ENCODE measurements at regions not wholly inside any gene's neighbourhood (a gene's known extent, or its start where the extent isn't known, plus 50 kb on each side); places are given as distances from the start of the nearest gene placed in this dataset.
A peak's percentile ranks its signal among the peaks of the same experiment; 100 is the strongest.

DNA sequence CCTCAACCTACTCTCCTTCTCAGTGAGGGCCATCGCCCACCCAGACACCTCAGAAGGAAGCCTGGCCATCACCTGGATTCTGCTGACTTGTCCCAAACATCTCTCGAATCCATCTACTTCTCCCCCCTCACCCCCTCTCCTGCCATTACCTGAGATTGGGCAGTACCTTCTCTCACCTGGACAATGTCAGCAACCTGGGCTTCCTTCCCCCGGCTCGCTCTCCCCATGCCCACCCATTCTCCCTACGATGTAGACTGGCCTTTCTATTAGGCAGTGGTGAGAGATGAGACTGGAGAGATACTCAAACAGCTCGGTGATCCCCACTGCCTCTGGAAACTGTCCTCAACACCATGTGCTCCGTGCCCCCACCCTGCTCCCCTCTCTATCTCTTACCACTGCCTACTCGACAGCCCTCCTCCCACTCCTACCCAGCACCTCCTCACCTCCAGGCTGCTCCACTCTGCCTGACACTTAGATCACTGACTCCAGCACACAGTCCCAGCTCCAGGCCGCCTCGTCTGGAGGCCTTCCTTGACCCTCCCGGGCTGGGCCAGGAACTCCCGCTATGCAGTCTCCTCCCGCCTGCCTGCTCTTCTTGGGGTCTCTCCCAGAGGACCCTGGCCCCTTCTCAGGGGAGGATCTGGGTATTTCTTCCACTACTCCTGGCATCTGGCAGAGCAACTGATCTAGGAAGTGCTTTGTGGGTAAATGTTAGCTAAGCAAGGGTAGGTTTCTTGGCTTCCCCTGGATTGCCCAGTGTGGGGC is 235.8 kb upstream of the NLRP1 start:
- no peaks in the 10 kb centered on the region for H3K9me3 ChIP-seq (ENCODE audit: control insufficient read depth, insufficient read depth, low read length)
- H3K27me3 ChIP-seq (ENCODE audit: control insufficient read depth, insufficient read depth, low read length), result no peaks in the 10 kb centered on the region
- no peak overlapping the region for H3K4me3 ChIP-seq (ENCODE audit: low read depth, low read length)
- no peak overlapping the region for H3K27ac ChIP-seq (ENCODE audit: low read depth, low read length)
- DNase-seq (ENCODE audit: low read depth in 4 of 6, low spot score in 6 of 6), result no peak
- 86% methylated on average over 10 of the region's 13 CpGs for WGBS (ENCODE audit: insufficient coverage)
- H3K4me1 ChIP-seq (ENCODE audit: control insufficient read depth, insufficient read depth, low read length), result peaks cover 11% of the 10 kb centered on the region
- no peaks in the 10 kb centered on the region for H3K36me3 ChIP-seq (ENCODE audit: control insufficient read depth, insufficient read depth, low read length)

GRCh38 chr17:5820721-5821456 is 236.6 kb upstream of the NLRP1 start:
- no peaks in the 10 kb centered on the region for H3K36me3 ChIP-seq (ENCODE audit: control insufficient read depth, insufficient read depth, low read length)
- H3K4me1 ChIP-seq (ENCODE audit: control insufficient read depth, insufficient read depth, low read length), result peaks cover 11% of the 10 kb centered on the region
- no peak overlapping the region for H3K27ac ChIP-seq (ENCODE audit: low read depth, low read length)
- DNase-seq (ENCODE audit: low read depth in 4 of 6, low spot score in 6 of 6), result peak in 1 of 6 donors; percentile 78
- no peak overlapping the region for H3K4me3 ChIP-seq (ENCODE audit: low read depth, low read length)
- H3K9me3 ChIP-seq (ENCODE audit: control insufficient read depth, insufficient read depth, low read length), result no peaks in the 10 kb centered on the region
- 87% methylated on average over 3 of the region's 10 CpGs for WGBS (ENCODE audit: insufficient coverage)
- H3K27me3 ChIP-seq (ENCODE audit: control insufficient read depth, insufficient read depth, low read length), result no peaks in the 10 kb centered on the region

- no peak overlapping the region for H3K27ac ChIP-seq (ENCODE audit: low read depth, low read length)
- DNase-seq (ENCODE audit: low read depth in 4 of 6, low spot score in 6 of 6), result no peak
- no peaks in the 10 kb centered on the region for H3K36me3 ChIP-seq (ENCODE audit: control insufficient read depth, insufficient read depth, low read length)
- H3K27me3 ChIP-seq (ENCODE audit: control insufficient read depth, insufficient read depth, low read length), result no peaks in the 10 kb centered on the region
- no peaks in the 10 kb centered on the region for H3K9me3 ChIP-seq (ENCODE audit: control insufficient read depth, insufficient read depth, low read length)
- no peak overlapping the region for H3K4me3 ChIP-seq (ENCODE audit: low read depth, low read length)
- WGBS (ENCODE audit: insufficient coverage), result 100% methylated on average over 1 of the region's 4 CpGs
- H3K4me1 ChIP-seq (ENCODE audit: control insufficient read depth, insufficient read depth, low read length), result peaks cover 7% of the 10 kb centered on the region
These were observed 237.5 kb upstream of the NLRP1 start for GRCh38 chr17:5821803-5822202.

- peaks cover 7% of the 10 kb centered on the region for H3K4me1 ChIP-seq (ENCODE audit: control insufficient read depth, insufficient read depth, low read length)
- H3K9me3 ChIP-seq (ENCODE audit: control insufficient read depth, insufficient read depth, low read length), result no peaks in the 10 kb centered on the region
- H3K27me3 ChIP-seq (ENCODE audit: control insufficient read depth, insufficient read depth, low read length), result no peaks in the 10 kb centered on the region
- whole genome bisulfite sequencing (ENCODE audit: insufficient coverage), result 88% methylated on average over 14 of the region's 16 CpGs
- H3K27ac ChIP-seq (ENCODE audit: low read depth, low read length), result no peak overlapping the region
- H3K4me3 ChIP-seq (ENCODE audit: low read depth, low read length), result no peak overlapping the region
- DNase-seq (ENCODE audit: low read depth in 4 of 6, low spot score in 6 of 6), result no peak
- no peaks in the 10 kb centered on the region for H3K36me3 ChIP-seq (ENCODE audit: control insufficient read depth, insufficient read depth, low read length)
These were observed 238.2 kb upstream of the NLRP1 start for GRCh38 chr17:5822281-5823060.

DNA sequence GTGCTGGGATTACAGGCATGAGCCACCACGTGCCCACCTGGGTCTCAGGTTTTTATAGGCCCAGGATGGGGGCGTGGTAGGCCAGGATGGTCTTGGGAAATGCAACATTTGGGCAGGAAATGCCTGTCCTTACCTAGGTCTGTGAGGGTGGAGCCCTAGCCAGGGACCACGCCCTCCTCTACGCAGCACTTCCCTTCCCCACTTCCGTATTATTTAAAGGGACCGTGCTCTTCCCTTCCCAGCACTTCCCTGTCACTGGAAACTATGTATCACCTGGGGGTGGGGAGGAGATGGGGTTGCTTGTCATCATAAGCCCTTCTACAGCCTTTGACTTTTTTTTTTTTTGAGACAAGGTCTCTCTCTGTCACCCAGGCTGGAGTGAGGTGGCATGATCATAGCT is 238.9 kb upstream of the NLRP1 start:
- H3K4me1 ChIP-seq (ENCODE audit: control insufficient read depth, insufficient read depth, low read length), result peaks cover 7% of the 10 kb centered on the region
- no peak for DNase-seq (ENCODE audit: low read depth in 4 of 6, low spot score in 6 of 6)
- WGBS (ENCODE audit: insufficient coverage), result no CpG with 5 or more reads among the region's 6 CpGs
- no peaks in the 10 kb centered on the region for H3K27me3 ChIP-seq (ENCODE audit: control insufficient read depth, insufficient read depth, low read length)
- H3K36me3 ChIP-seq (ENCODE audit: control insufficient read depth, insufficient read depth, low read length), result no peaks in the 10 kb centered on the region
- no peak overlapping the region for H3K4me3 ChIP-seq (ENCODE audit: low read depth, low read length)
- H3K9me3 ChIP-seq (ENCODE audit: control insufficient read depth, insufficient read depth, low read length), result peaks cover 2% of the 10 kb centered on the region
- H3K27ac ChIP-seq (ENCODE audit: low read depth, low read length), result no peak overlapping the region

DNA sequence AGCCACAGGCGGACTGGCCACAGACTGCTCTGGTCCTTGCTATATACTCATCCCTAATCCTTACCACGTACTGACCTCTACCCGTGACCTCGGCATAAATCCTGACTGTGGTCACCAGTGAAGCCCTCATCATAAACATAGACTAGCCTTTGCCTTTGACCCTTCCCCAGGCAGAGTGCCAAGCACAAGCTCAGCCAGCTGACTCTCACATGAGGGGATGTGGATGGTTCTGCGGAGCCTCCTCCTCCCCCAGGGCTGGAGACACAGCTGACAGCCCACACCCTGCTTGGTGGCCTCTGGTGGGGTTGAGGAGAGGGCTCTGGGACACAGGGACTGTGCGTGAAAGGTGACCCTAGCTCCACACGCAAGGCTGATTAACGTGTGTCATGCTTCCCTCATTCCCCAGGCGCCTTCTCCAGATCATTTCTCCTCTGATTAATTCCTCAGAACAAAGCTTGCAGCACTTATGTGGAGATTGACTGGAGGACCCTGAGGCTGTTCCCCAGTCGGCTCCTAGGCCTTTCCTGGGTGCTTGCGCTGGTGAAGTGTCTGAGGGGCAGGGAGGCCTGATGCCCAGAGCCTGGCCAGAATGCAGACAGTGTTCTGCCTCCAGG is 241.5 kb upstream of the NLRP1 start:
- H3K27ac ChIP-seq (ENCODE audit: low read depth, low read length), result no peak overlapping the region
- no peaks in the 10 kb centered on the region for H3K27me3 ChIP-seq (ENCODE audit: control insufficient read depth, insufficient read depth, low read length)
- H3K9me3 ChIP-seq (ENCODE audit: control insufficient read depth, insufficient read depth, low read length), result peaks cover 3% of the 10 kb centered on the region
- WGBS (ENCODE audit: insufficient coverage), result 77% methylated on average over 7 of the region's 11 CpGs
- H3K36me3 ChIP-seq (ENCODE audit: control insufficient read depth, insufficient read depth, low read length), result no peaks in the 10 kb centered on the region
- H3K4me1 ChIP-seq (ENCODE audit: control insufficient read depth, insufficient read depth, low read length), result peaks cover 3% of the 10 kb centered on the region
- H3K4me3 ChIP-seq (ENCODE audit: low read depth, low read length), result no peak overlapping the region
- peak in 2 of 6 donors; percentile 18 to 43 for DNase-seq (ENCODE audit: low read depth in 4 of 6, low spot score in 6 of 6)

- Histone ChIP-seq H3K36me3 (ENCODE audit: control insufficient read depth, insufficient read depth, low read length) (no peaks in the 10 kb centered on the region), H3K4me3 (ENCODE audit: low read depth, low read length) (no peak overlapping the region), H3K4me1 (ENCODE audit: control insufficient read depth, insufficient read depth, low read length) (peaks cover 3% of the 10 kb centered on the region), H3K9me3 (ENCODE audit: control insufficient read depth, insufficient read depth, low read length) (peaks cover 3% of the 10 kb centered on the region), H3K27ac (ENCODE audit: low read depth, low read length) (no peak overlapping the region), H3K27me3 (ENCODE audit: control insufficient read depth, insufficient read depth, low read length) (no peaks in the 10 kb centered on the region)
- DNase-seq (ENCODE audit: low read depth in 4 of 6, low spot score in 6 of 6), result no peak
- 100% methylated on average over 1 of the region's 2 CpGs for WGBS (ENCODE audit: insufficient coverage)
These were observed 242.1 kb upstream of the NLRP1 start for GRCh38 chr17:5826384-5826783.

- Histone ChIP-seq H3K4me1 (ENCODE audit: control insufficient read depth, insufficient read depth, low read length) (no peaks in the 10 kb centered on the region), H3K36me3 (ENCODE audit: control insufficient read depth, insufficient read depth, low read length) (no peaks in the 10 kb centered on the region), H3K9me3 (ENCODE audit: control insufficient read depth, insufficient read depth, low read length) (peaks cover 3% of the 10 kb centered on the region), H3K4me3 (ENCODE audit: low read depth, low read length) (no peak overlapping the region), H3K27me3 (ENCODE audit: control insufficient read depth, insufficient read depth, low read length) (no peaks in the 10 kb centered on the region), H3K27ac (ENCODE audit: low read depth, low read length) (no peak overlapping the region)
- peak in 1 of 6 donors; percentile 74 for DNase-seq (ENCODE audit: low read depth in 4 of 6, low spot score in 6 of 6)
- no CpG with 5 or more reads among the region's 4 CpGs for WGBS (ENCODE audit: insufficient coverage)
These were observed 239.3 kb upstream of the WSCD1 start for GRCh38 chr17:5830921-5831320.

DNA sequence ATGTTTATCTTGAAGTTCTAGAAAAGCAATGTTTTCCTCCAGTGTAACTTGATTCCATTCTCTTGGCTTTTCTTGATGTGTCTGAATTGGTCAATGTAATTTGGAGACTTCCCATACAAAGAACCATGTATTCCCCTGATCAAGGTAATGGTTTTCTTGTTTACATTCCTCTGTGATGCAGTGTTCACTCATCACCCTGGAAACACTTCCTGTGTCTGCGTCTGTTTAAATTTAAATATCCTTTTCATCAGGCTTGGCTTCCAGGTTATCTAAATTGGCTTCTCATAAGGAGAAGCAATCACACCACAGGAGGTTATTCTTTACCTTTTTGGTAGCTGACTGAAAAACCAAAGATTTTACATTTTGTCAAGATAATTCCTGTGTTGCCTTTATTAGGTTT is 237.3 kb upstream of the WSCD1 start:
- 25% methylated on average over 1 of the region's 1 CpG for WGBS (ENCODE audit: insufficient coverage)
- no peaks in the 10 kb centered on the region for H3K36me3 ChIP-seq (ENCODE audit: control insufficient read depth, insufficient read depth, low read length)
- no peak for DNase-seq (ENCODE audit: low read depth in 4 of 6, low spot score in 6 of 6)
- H3K4me3 ChIP-seq (ENCODE audit: low read depth, low read length), result no peak overlapping the region
- H3K27ac ChIP-seq (ENCODE audit: low read depth, low read length), result no peak overlapping the region
- H3K4me1 ChIP-seq (ENCODE audit: control insufficient read depth, insufficient read depth, low read length), result no peaks in the 10 kb centered on the region
- H3K9me3 ChIP-seq (ENCODE audit: control insufficient read depth, insufficient read depth, low read length), result peaks cover 3% of the 10 kb centered on the region
- H3K27me3 ChIP-seq (ENCODE audit: control insufficient read depth, insufficient read depth, low read length), result no peaks in the 10 kb centered on the region

Data from spinal cord (tissue), 9 donors.